ENCODE measurements at regions not wholly inside any gene's neighbourhood (a gene's known extent, or its start where the extent isn't known, plus 50 kb on each side); places are given as distances from the start of the nearest gene placed in this dataset.

DNA sequence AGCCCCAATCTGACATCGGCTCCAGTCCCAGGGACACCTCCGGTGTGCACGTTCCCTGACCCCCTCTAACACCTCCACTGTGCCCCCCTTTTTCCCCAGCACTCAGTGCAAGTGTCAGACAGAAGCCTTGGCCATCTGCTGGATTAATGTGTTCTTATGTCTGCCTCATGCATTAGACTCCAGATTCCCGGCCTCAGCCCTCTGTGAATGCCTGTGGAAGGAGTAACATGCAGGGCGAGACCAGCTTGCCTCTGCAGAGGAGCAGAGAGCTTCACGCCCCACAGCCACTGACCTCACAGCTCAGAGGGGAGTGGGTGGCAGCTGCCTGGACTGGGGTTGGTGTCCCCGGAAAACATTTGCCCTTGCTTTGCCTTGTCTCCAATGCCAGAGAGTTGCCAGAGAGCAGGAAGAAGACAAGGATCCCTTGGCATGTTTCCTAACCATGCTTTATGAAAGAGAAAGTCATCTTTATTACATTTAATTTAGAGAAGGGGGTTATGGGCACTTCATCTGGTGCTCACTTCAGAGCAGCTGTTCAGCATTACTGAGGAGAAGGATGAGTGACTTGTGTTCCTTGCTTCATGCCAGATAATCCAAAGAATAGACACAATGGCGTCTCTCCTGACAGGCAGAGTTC is 91.6 kb upstream of the CXCL12 start:
- no peak for TF ChIP-seq CTCF (IDR thresholded peaks at IDR 0.05; ENCODE audit: unreplicated experiment)
- Mint-ChIP-seq H3K27me3 (ENCODE audit: unreplicated experiment) (peaks cover 26% of the 10 kb centered on the region), H3K4me3 (ENCODE audit: low read depth, unreplicated experiment) (no peak overlapping the region), H3K9me3 (ENCODE audit: low read depth, unreplicated experiment) (peaks cover 8% of the 10 kb centered on the region), H3K4me1 (ENCODE audit: low read depth, unreplicated experiment) (no peaks in the 10 kb centered on the region), H3K36me3 (ENCODE audit: insufficient read depth, unreplicated experiment) (no peaks in the 10 kb centered on the region), H3K27ac (ENCODE audit: unreplicated experiment) (no peak overlapping the region)
- intact Hi-C loops (cut with micrococcal nuclease; ENCODE audit: unreplicated experiment): no loop called here
- BruUV-seq (replicated peaks): no TSS peak
- DNase-seq: no peak
- CTCF ChIA-PET: no interaction called here

GRCh38 chr10:44477046-44477425 is 92.1 kb upstream of the CXCL12 start:
- H3K27me3 Mint-ChIP-seq (ENCODE audit: unreplicated experiment): peaks cover 26% of the 10 kb centered on the region
- intact Hi-C loops (cut with micrococcal nuclease; ENCODE audit: unreplicated experiment): no loop called here
- BruUV-seq (replicated peaks): no TSS peak
- TF ChIP-seq CTCF (IDR thresholded peaks at IDR 0.05; ENCODE audit: unreplicated experiment): no peak
- no peak overlapping the region for H3K27ac Mint-ChIP-seq (ENCODE audit: unreplicated experiment)
- DNase-seq: no peak
- H3K4me3 Mint-ChIP-seq (ENCODE audit: low read depth, unreplicated experiment): no peak overlapping the region
- H3K9me3 Mint-ChIP-seq (ENCODE audit: low read depth, unreplicated experiment): peaks cover 8% of the 10 kb centered on the region
- H3K36me3 Mint-ChIP-seq (ENCODE audit: insufficient read depth, unreplicated experiment): no peaks in the 10 kb centered on the region
- CTCF ChIA-PET: no interaction called here
- no peaks in the 10 kb centered on the region for H3K4me1 Mint-ChIP-seq (ENCODE audit: low read depth, unreplicated experiment)

DNA sequence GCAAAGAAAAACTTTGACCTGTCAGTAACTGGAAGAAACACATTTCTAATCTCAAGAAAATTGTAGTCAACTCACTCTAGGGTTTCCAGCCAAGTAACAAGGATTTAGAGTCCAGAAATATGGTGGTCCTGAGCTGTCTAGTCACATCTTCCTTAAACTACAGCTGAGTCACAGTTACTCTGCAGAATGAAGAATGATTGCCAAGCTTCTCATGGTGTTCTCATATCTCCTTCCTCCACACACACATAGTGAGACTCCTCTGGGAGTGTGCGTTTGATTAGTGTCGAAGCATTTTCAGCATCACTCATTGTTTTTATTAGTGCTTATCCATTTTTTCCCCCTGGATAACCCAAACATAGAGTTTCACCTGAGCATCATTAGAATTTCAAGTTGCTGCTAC is 93.1 kb upstream of the CXCL12 start:
- no peaks in the 10 kb centered on the region for H3K36me3 Mint-ChIP-seq (ENCODE audit: insufficient read depth, unreplicated experiment)
- no peak for TF ChIP-seq CTCF (IDR thresholded peaks at IDR 0.05; ENCODE audit: unreplicated experiment)
- CTCF ChIA-PET: no interaction called here
- DNase-seq: no peak
- H3K27me3 Mint-ChIP-seq (ENCODE audit: unreplicated experiment): peaks cover 26% of the 10 kb centered on the region
- no peak overlapping the region for H3K27ac Mint-ChIP-seq (ENCODE audit: unreplicated experiment)
- no peak overlapping the region for H3K4me3 Mint-ChIP-seq (ENCODE audit: low read depth, unreplicated experiment)
- no peaks in the 10 kb centered on the region for H3K4me1 Mint-ChIP-seq (ENCODE audit: low read depth, unreplicated experiment)
- no TSS peak for BruUV-seq (replicated peaks)
- intact Hi-C loops (cut with micrococcal nuclease; ENCODE audit: unreplicated experiment): no loop called here
- peaks cover 10% of the 10 kb centered on the region for H3K9me3 Mint-ChIP-seq (ENCODE audit: low read depth, unreplicated experiment)

- no peak for TF ChIP-seq CTCF (IDR thresholded peaks at IDR 0.05; ENCODE audit: unreplicated experiment)
- DNase-seq: no peak
- Mint-ChIP-seq H3K4me1 (ENCODE audit: low read depth, unreplicated experiment) (no peaks in the 10 kb centered on the region), H3K4me3 (ENCODE audit: low read depth, unreplicated experiment) (no peak overlapping the region), H3K9me3 (ENCODE audit: low read depth, unreplicated experiment) (peaks cover 10% of the 10 kb centered on the region), H3K27ac (ENCODE audit: unreplicated experiment) (no peak overlapping the region), H3K27me3 (ENCODE audit: unreplicated experiment) (peaks cover 26% of the 10 kb centered on the region), H3K36me3 (ENCODE audit: insufficient read depth, unreplicated experiment) (no peaks in the 10 kb centered on the region)
- intact Hi-C loops (cut with micrococcal nuclease; ENCODE audit: unreplicated experiment): no loop called here
- no TSS peak for BruUV-seq (replicated peaks)
- CTCF ChIA-PET: no interaction called here
Observed at GRCh38 chr10:44478876-44479705, 94.2 kb upstream of the CXCL12 start.

Measured in Calu3 (cell line).